ENCODE measurements at regions not wholly inside any gene's neighbourhood (a gene's known extent, or its start where the extent isn't known, plus 50 kb on each side); places are given as distances from the start of the nearest gene placed in this dataset.

DNA sequence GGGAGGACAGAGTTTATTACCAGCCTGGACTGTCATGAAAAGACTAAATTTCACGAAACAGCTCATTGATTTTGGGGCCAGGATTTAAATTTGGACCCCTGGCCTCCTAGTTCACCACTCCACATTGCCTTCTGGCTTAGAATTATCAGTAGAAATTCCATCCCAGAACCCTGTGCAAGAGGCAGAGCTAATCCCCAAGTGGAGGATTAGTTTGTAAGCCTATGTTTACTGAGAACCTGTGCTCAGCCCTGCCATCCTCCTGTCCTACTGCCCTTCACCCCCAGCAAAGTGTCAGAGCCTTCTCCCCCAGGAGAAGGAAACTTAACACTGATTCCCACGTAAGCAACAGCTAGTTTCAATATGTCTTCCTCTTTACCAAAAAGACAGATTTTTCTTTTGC, 99.4 kb downstream of the SST start:
- no peaks in the 10 kb centered on the region for H4K20me1 ChIP-seq (replicated peaks; ENCODE audit: insufficient read depth)
- Mint-ChIP-seq H3K27me3 (ENCODE audit: insufficient read depth, low read depth, poor library complexity) (peaks cover 2% of the 10 kb centered on the region), H3K9me3 (no peaks in the 10 kb centered on the region), H3K36me3 (ENCODE audit: low read depth) (no peaks in the 10 kb centered on the region), H3K4me3 (no peak overlapping the region), H3K27ac (no peak overlapping the region), H3K4me1 (peaks cover 32% of the 10 kb centered on the region)
- H2AFZ ChIP-seq = no peak overlapping the region
- no peak for TF ChIP-seq POLR2AphosphoS5 (IDR thresholded peaks at IDR 0.05; ENCODE audit: low read depth)
- TF ChIP-seq ZNF331 (CRISPR knock-in tag; IDR thresholded peaks at IDR 0.05; ENCODE audit: low read depth) = no peak
- no peak for TF ChIP-seq REST (IDR thresholded peaks at IDR 0.05; ENCODE audit: unreplicated experiment)
- TF ChIP-seq EZH2phosphoT487 (IDR thresholded peaks at IDR 0.05; ENCODE audit: unreplicated experiment) = no peak
- TF ChIP-seq, protein P1, sequence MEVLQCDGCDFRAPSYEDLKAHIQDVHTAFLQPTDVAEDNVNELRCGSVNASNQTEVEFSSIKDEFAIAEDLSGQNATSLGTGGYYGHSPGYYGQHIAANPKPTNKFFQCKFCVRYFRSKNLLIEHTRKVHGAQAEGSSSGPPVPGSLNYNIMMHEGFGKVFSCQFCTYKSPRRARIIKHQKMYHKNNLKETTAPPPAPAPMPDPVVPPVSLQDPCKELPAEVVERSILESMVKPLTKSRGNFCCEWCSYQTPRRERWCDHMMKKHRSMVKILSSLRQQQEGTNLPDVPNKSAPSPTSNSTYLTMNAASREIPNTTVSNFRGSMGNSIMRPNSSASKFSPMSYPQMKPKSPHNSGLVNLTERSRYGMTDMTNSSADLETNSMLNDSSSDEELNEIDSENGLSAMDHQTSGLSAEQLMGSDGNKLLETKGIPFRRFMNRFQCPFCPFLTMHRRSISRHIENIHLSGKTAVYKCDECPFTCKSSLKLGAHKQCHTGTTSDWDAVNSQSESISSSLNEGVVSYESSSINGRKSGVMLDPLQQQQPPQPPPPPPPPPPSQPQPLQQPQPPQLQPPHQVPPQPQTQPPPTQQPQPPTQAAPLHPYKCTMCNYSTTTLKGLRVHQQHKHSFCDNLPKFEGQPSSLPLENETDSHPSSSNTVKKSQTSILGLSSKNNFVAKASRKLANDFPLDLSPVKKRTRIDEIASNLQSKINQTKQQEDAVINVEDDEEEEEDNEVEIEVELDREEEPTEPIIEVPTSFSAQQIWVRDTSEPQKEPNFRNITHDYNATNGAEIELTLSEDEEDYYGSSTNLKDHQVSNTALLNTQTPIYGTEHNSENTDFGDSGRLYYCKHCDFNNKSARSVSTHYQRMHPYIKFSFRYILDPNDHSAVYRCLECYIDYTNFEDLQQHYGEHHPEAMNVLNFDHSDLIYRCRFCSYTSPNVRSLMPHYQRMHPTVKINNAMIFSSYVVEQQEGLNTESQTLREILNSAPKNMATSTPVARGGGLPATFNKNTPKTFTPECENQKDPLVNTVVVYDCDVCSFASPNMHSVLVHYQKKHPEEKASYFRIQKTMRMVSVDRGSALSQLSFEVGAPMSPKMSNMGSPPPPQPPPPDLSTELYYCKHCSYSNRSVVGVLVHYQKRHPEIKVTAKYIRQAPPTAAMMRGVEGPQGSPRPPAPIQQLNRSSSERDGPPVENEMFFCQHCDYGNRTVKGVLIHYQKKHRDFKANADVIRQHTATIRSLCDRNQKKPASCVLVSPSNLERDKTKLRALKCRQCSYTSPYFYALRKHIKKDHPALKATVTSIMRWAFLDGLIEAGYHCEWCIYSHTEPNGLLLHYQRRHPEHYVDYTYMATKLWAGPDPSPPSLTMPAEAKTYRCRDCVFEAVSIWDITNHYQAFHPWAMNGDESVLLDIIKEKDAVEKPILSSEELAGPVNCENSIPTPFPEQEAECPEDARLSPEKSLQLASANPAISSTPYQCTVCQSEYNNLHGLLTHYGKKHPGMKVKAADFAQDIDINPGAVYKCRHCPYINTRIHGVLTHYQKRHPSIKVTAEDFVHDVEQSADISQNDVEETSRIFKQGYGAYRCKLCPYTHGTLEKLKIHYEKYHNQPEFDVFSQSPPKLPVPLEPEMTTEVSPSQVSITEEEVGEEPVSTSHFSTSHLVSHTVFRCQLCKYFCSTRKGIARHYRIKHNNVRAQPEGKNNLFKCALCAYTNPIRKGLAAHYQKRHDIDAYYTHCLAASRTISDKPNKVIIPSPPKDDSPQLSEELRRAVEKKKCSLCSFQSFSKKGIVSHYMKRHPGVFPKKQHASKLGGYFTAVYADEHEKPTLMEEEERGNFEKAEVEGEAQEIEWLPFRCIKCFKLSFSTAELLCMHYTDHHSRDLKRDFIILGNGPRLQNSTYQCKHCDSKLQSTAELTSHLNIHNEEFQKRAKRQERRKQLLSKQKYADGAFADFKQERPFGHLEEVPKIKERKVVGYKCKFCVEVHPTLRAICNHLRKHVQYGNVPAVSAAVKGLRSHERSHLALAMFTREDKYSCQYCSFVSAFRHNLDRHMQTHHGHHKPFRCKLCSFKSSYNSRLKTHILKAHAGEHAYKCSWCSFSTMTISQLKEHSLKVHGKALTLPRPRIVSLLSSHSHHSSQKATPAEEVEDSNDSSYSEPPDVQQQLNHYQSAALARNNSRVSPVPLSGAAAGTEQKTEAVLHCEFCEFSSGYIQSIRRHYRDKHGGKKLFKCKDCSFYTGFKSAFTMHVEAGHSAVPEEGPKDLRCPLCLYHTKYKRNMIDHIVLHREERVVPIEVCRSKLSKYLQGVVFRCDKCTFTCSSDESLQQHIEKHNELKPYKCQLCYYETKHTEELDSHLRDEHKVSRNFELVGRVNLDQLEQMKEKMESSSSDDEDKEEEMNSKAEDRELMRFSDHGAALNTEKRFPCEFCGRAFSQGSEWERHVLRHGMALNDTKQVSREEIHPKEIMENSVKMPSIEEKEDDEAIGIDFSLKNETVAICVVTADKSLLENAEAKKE (CRISPR knock-in tag; IDR thresholded peaks at IDR 0.05) = no peak
- TF ChIP-seq CREB1 (CRISPR knock-in tag; IDR thresholded peaks at IDR 0.05; ENCODE audit: low read depth) = no peak
- TF ChIP-seq STAT1 (IDR thresholded peaks at IDR 0.05; ENCODE audit: unreplicated experiment) = no peak
- TF ChIP-seq ZNF114 (CRISPR knock-in tag; IDR thresholded peaks at IDR 0.05) = no peak
- TF ChIP-seq EZH2 (IDR thresholded peaks at IDR 0.05; ENCODE audit: low read depth, unreplicated experiment) = no peak
- no peak for TF ChIP-seq NANOG (IDR thresholded peaks at IDR 0.05; ENCODE audit: borderline replicate concordance)
- H3K4me1 ChIP-seq (ENCODE audit: insufficient read depth) = peaks cover 25% of the 10 kb centered on the region
- no peaks in the 10 kb centered on the region for H3K79me2 ChIP-seq (replicated peaks; ENCODE audit: insufficient read depth)
- no peaks in the 10 kb centered on the region for H3K36me3 ChIP-seq (ENCODE audit: insufficient read depth)
- no peaks in the 10 kb centered on the region for H3K27me3 ChIP-seq (ENCODE audit: insufficient read depth)
- DNase-seq (ENCODE audit: low spot score) (no peak), ATAC-seq (no peak)
- no peak overlapping the region for H3K27ac ChIP-seq (ENCODE audit: low read depth)
- H3F3A ChIP-seq (replicated peaks; ENCODE audit: low read depth) = no peaks in the 10 kb centered on the region
- H3K9me2 ChIP-seq (ENCODE audit: insufficient read depth) = peaks cover 13% of the 10 kb centered on the region
- H3K4me3 ChIP-seq = no peak overlapping the region
- no peak overlapping the region for H3K4me2 ChIP-seq

Data from GM23338 (cell line).